Activated T-cell treated with anti-CD3 and anti-CD28 coated beads, Interleukin-2, amount 50 U/mL, for 24 hours (primary cell): ENCODE measurements at regions not wholly inside any gene's neighbourhood (a gene's known extent, or its start where the extent isn't known, plus 50 kb on each side); places are given as distances from the start of the nearest gene placed in this dataset.
"Not testable (repeated sequence)": the region's sequence is repeated elsewhere in the genome, so short reads cannot be mapped to it uniquely, and the experiment has no call there.

Experiments used
- DNase-seq: peaks from one replicate; pipeline ENCODE4 v3.0.0-alpha.2; 2020
- H3K27ac Mint-ChIP-seq: 2 replicates; pipeline ENCODE4 v1.8.0; 2020; ENCODE audit warnings: mild to moderate bottlenecking, mixed read lengths
- H3K27me3 Mint-ChIP-seq: 2 replicates; pipeline ENCODE4 v1.8.0; 2020; ENCODE audit warnings: mixed read lengths
- H3K36me3 Mint-ChIP-seq: 2 replicates; pipeline ENCODE4 v1.8.0; 2020; ENCODE audit warnings: low read depth, mixed read lengths
- H3K4me1 Mint-ChIP-seq: 2 replicates; pipeline ENCODE4 v1.8.0; 2020; ENCODE audit warnings: low read depth, mixed read lengths
- H3K4me3 Mint-ChIP-seq: 2 replicates; pipeline ENCODE4 v1.8.0; 2020; ENCODE audit warnings: mild to moderate bottlenecking, moderate library complexity, mixed read lengths
- H3K9me3 Mint-ChIP-seq: 2 replicates; pipeline ENCODE4 v1.8.0; 2020; ENCODE audit warnings: mixed read lengths

- no peak overlapping the region for H3K27ac Mint-ChIP-seq
- H3K4me1 Mint-ChIP-seq = no peaks in the 10 kb centered on the region
- H3K36me3 Mint-ChIP-seq = no peaks in the 10 kb centered on the region
- H3K9me3 Mint-ChIP-seq = no peaks in the 10 kb centered on the region
- H3K4me3 Mint-ChIP-seq = no peak overlapping the region
- no peak for DNase-seq
- H3K27me3 Mint-ChIP-seq = peaks cover 19% of the 10 kb centered on the region
Observed at GRCh38 chr6:106788761-106789160, 159.4 kb downstream of the QRSL1 start.

- no peak overlapping the region for H3K4me3 Mint-ChIP-seq
- H3K27ac Mint-ChIP-seq = no peak overlapping the region
- no peak for DNase-seq
- H3K9me3 Mint-ChIP-seq = no peaks in the 10 kb centered on the region
- H3K36me3 Mint-ChIP-seq = no peaks in the 10 kb centered on the region
- no peaks in the 10 kb centered on the region for H3K4me1 Mint-ChIP-seq
- peaks cover 17% of the 10 kb centered on the region for H3K27me3 Mint-ChIP-seq
Observed at GRCh38 chr6:106787327-106788196, 158.2 kb downstream of the QRSL1 start.

- Mint-ChIP-seq H3K4me1 (no peaks in the 10 kb centered on the region), H3K27me3 (peaks cover 21% of the 10 kb centered on the region), H3K27ac (no peak overlapping the region), H3K36me3 (no peaks in the 10 kb centered on the region), H3K4me3 (no peak overlapping the region), H3K9me3 (peaks cover 3% of the 10 kb centered on the region)
- DNase-seq = no peak
Observed at GRCh38 chr6:106785298-106785697, 155.9 kb downstream of the QRSL1 start.

- Mint-ChIP-seq H3K4me3 (no peak overlapping the region), H3K36me3 (no peaks in the 10 kb centered on the region), H3K4me1 (no peaks in the 10 kb centered on the region), H3K9me3 (peaks cover 12% of the 10 kb centered on the region), H3K27ac (no peak overlapping the region), H3K27me3 (peaks cover 20% of the 10 kb centered on the region)
- no peak for DNase-seq
Observed at GRCh38 chr6:106783640-106784566, 154.5 kb downstream of the QRSL1 start.

GRCh38 chr6:106782536-106783285, 153.3 kb downstream of the QRSL1 start:
- H3K27ac Mint-ChIP-seq = no peak overlapping the region

GRCh38 chr6:106779552-106779951, 150.2 kb downstream of the QRSL1 start:
- H3K27me3 Mint-ChIP-seq = peaks cover 33% of the 10 kb centered on the region
- not testable (repeated sequence) for H3K4me3 Mint-ChIP-seq, H3K4me1 Mint-ChIP-seq, H3K36me3 Mint-ChIP-seq, H3K27ac Mint-ChIP-seq, DNase-seq
- peaks cover 12% of the 10 kb centered on the region for H3K9me3 Mint-ChIP-seq

More at GRCh38 chr6:106782536-106783285, 153.3 kb downstream of the QRSL1 start:
- Mint-ChIP-seq H3K9me3 (peaks cover 12% of the 10 kb centered on the region), H3K36me3 (no peaks in the 10 kb centered on the region), H3K4me1 (no peaks in the 10 kb centered on the region), H3K4me3 (no peak overlapping the region), H3K27me3 (peaks cover 21% of the 10 kb centered on the region)
- DNase-seq = no peak

- Mint-ChIP-seq H3K4me3 (no peak overlapping the region), H3K36me3 (no peaks in the 10 kb centered on the region), H3K9me3 (peaks cover 12% of the 10 kb centered on the region), H3K27ac (no peak overlapping the region), H3K27me3 (peaks cover 30% of the 10 kb centered on the region), H3K4me1 (no peaks in the 10 kb centered on the region)
- no peak for DNase-seq
Observed at GRCh38 chr6:106778943-106779342, 149.6 kb downstream of the QRSL1 start.

- peaks cover 10% of the 10 kb centered on the region for H3K9me3 Mint-ChIP-seq
- peaks cover 18% of the 10 kb centered on the region for H3K27me3 Mint-ChIP-seq
- H3K4me1 Mint-ChIP-seq = no peaks in the 10 kb centered on the region
- no peaks in the 10 kb centered on the region for H3K36me3 Mint-ChIP-seq
- DNase-seq = no peak
- no peak overlapping the region for H3K27ac Mint-ChIP-seq
- H3K4me3 Mint-ChIP-seq = no peak overlapping the region
Observed at GRCh38 chr6:106773996-106774629, 144.7 kb downstream of the QRSL1 start.

- Mint-ChIP-seq H3K27ac (no peak overlapping the region), H3K4me1 (no peaks in the 10 kb centered on the region), H3K27me3 (peaks cover 16% of the 10 kb centered on the region), H3K9me3 (peaks cover 9% of the 10 kb centered on the region), H3K36me3 (no peaks in the 10 kb centered on the region), H3K4me3 (no peak overlapping the region)
- DNase-seq = no peak
Observed at GRCh38 chr6:106773522-106773921, 144.1 kb downstream of the QRSL1 start.

GRCh38 chr6:106772270-106773142, 143.1 kb downstream of the QRSL1 start:
- Mint-ChIP-seq H3K36me3 (no peaks in the 10 kb centered on the region), H3K27me3 (peaks cover 15% of the 10 kb centered on the region), H3K27ac (no peak overlapping the region), H3K4me1 (no peaks in the 10 kb centered on the region), H3K4me3 (no peak overlapping the region), H3K9me3 (peaks cover 9% of the 10 kb centered on the region)
- DNase-seq = no peak

- Mint-ChIP-seq H3K4me1 (no peaks in the 10 kb centered on the region), H3K27me3 (peaks cover 8% of the 10 kb centered on the region), H3K9me3 (peaks cover 9% of the 10 kb centered on the region), H3K27ac (no peak overlapping the region), H3K4me3 (no peak overlapping the region), H3K36me3 (no peaks in the 10 kb centered on the region)
- no peak for DNase-seq
Observed at GRCh38 chr6:106771822-106772221, 142.4 kb downstream of the QRSL1 start.

- Mint-ChIP-seq H3K27ac (no peak overlapping the region), H3K4me3 (no peak overlapping the region), H3K27me3 (peaks cover 7% of the 10 kb centered on the region), H3K9me3 (peaks cover 9% of the 10 kb centered on the region), H3K36me3 (no peaks in the 10 kb centered on the region), H3K4me1 (no peaks in the 10 kb centered on the region)
- DNase-seq = no peak
Observed at GRCh38 chr6:106770663-106771062, 141.3 kb downstream of the QRSL1 start.

- H3K4me1 Mint-ChIP-seq = no peaks in the 10 kb centered on the region
Observed at GRCh38 chr6:106770081-106770480, 140.7 kb downstream of the QRSL1 start.

More at GRCh38 chr6:106770081-106770480, 140.7 kb downstream of the QRSL1 start:
- H3K27me3 Mint-ChIP-seq = peaks cover 3% of the 10 kb centered on the region
- H3K27ac Mint-ChIP-seq = no peak overlapping the region
- peaks cover 9% of the 10 kb centered on the region for H3K9me3 Mint-ChIP-seq
- H3K36me3 Mint-ChIP-seq = no peaks in the 10 kb centered on the region
- no peak for DNase-seq
- no peak overlapping the region for H3K4me3 Mint-ChIP-seq
